Transverse colon (tissue), 4 donors: ENCODE measurements at regions not wholly inside any gene's neighbourhood (a gene's known extent, or its start where the extent isn't known, plus 50 kb on each side); places are given as distances from the start of the nearest gene placed in this dataset.

Source experiments
- DNase-seq: peaks from one replicate; pipeline ENCODE4 v3.0.0-alpha.2; 2019
- H3K27ac ChIP-seq, 4 donors: fragments of 200-600 bp; sonication (generic); 2 replicates each; pipeline ENCODE4 v1.5.1; 2016 to 2018; ENCODE audit warnings: inconsistent platforms in 4 of 4
- H3K27me3 ChIP-seq: fragments of 200-600 bp; sonication (generic); 2 replicates; pipeline ENCODE4 v1.5.1; 2017; ENCODE audit warnings: inconsistent platforms
- H3K36me3 ChIP-seq, 4 donors: fragments of 200-600 bp; sonication (generic); 2 replicates each; pipeline ENCODE4 v1.5.1; 2017 to 2019; ENCODE audit warnings: inconsistent platforms in 4 of 4
- H3K4me1 ChIP-seq, 4 donors: fragments of 200-600 bp; sonication (generic); 2 replicates each; pipeline ENCODE4 v1.5.1; 2017 to 2020; ENCODE audit warnings: inconsistent platforms in 4 of 4
- H3K4me3 ChIP-seq, 4 donors: fragments of 200-600 bp; sonication (generic); 1 replicate in 1 of 4; 2 replicates in 3 of 4; pipeline versions ENCODE4 v1.5.1 to v1.6.1; 2017 to 2019; ENCODE audit warnings: inconsistent platforms in 4 of 4
- H3K9me3 ChIP-seq, 2 donors: fragments of 200-600 bp; sonication (generic); 2 replicates each; pipeline ENCODE4 v1.5.1; 2017 to 2019; ENCODE audit warnings: inconsistent platforms in 2 of 2
- CTCF ChIP-seq, 5 experiments: fragments of 200-600 bp in 3 of 5; fragments of 450-650 bp in 2 of 5; sonication (generic) in 3 of 5; IDR thresholded peaks; 1 replicate in 2 of 5; 2 replicates in 3 of 5; pipeline ENCODE4 v1.5.1; 2016 to 2017; ENCODE audit warnings: antibody characterized with exemption in 5 of 5, inconsistent platforms in 3 of 5, mild to moderate bottlenecking in 2 of 5, moderate library complexity in 1 of 5
- EP300 ChIP-seq: sonication (generic); formaldehyde crosslinking; IDR thresholded peaks from one replicate; pipeline ENCODE4 v1.6.1; 2017; ENCODE audit warnings: antibody characterized with exemption, low read depth
- POLR2A ChIP-seq: fragments of 450-650 bp; IDR thresholded peaks from one replicate; pipeline ENCODE4 v1.6.1; 2016; ENCODE audit warnings: antibody characterized with exemption, mild to moderate bottlenecking, moderate library complexity
- POLR2AphosphoS5 ChIP-seq, 3 donors: sonication (generic); formaldehyde crosslinking; IDR thresholded peaks; one replicate each; pipeline ENCODE4 v1.6.1; 2016; ENCODE audit warnings: antibody characterized with exemption in 3 of 3
- WGBS, 2 donors: methylation state at CpG; one replicate each; pipeline ENCODE4 v1.1.5; 2018; ENCODE audit warnings: low coverage in 1 of 2; 5-methylcytosine and 5-hydroxymethylcytosine counted together
- in situ Hi-C, 4 donors: fragments of 200-750 bp; cut with MboI; loops; one replicate each; pipeline versions ENCODE4 v1.15.0 to v1.15.1; 2017; ENCODE audit warnings: low sequenced_read_pairs in 3 of 4, low pct_ligation_motif_present in 1 of 4, low pct_unique_long_range_greater_than_20kb in 1 of 4
- intact Hi-C: fragments of 100-400 bp; cut with DNase I; formaldehyde crosslinking; loops from one replicate; pipeline ENCODE4 v1.15.1; 2023; ENCODE audit warnings: low total_unique reads

GRCh38 chr11:115761817-115762216, 257.6 kb upstream of the CADM1 start:
- Histone ChIP-seq H3K27ac (no peak overlapping the region), H3K4me3 (no peak overlapping the region), H3K9me3 (no peaks in the 10 kb centered on the region), H3K4me1 (peaks cover 0 to 11% (median 6%) of the 10 kb centered on the region in 4 donors), H3K27me3 (peaks cover 21% of the 10 kb centered on the region), H3K36me3 (no peaks in the 10 kb centered on the region)
- intact Hi-C loops = no loop called here
- no peak for DNase-seq
- TF ChIP-seq POLR2AphosphoS5 (IDR thresholded peaks at IDR 0.05) (no peak), CTCF (IDR thresholded peaks at IDR 0.05) (no peak), POLR2A (no peak), EP300 (no peak)
- in situ Hi-C loops = no loop called here
- whole genome bisulfite sequencing, 2 donors = 78% methylated on average over 1 of the region's 1 CpG; no CpG with 5 or more reads in 1 of the 2 donors

GRCh38 chr11:115761348-115761747, 257.1 kb upstream of the CADM1 start:
- H3K4me1 ChIP-seq = peaks cover 0 to 11% (median 6%) of the 10 kb centered on the region in 4 donors
- 43% methylated on average over 1 of the region's 1 CpG; no CpG with 5 or more reads in 1 of the 2 donors for WGBS, 2 donors
- H3K9me3 ChIP-seq = no peaks in the 10 kb centered on the region
- no peak for TF ChIP-seq POLR2AphosphoS5 (IDR thresholded peaks at IDR 0.05)
- TF ChIP-seq POLR2A = no peak
- no peak for TF ChIP-seq EP300
- TF ChIP-seq CTCF (IDR thresholded peaks at IDR 0.05) = no peak
- no peaks in the 10 kb centered on the region for H3K36me3 ChIP-seq
- no peak for DNase-seq
- H3K27me3 ChIP-seq = peaks cover 21% of the 10 kb centered on the region
- intact Hi-C loops = no loop called here
- in situ Hi-C loops = no loop called here
- H3K27ac ChIP-seq = no peak overlapping the region
- H3K4me3 ChIP-seq = no peak overlapping the region

GRCh38 chr11:115760461-115761320, 256.5 kb upstream of the CADM1 start:
- no peak for DNase-seq
- in situ Hi-C loops = no loop called here
- TF ChIP-seq EP300 = no peak
- no peak for TF ChIP-seq POLR2A
- WGBS, 2 donors = 45 to 83% methylated on average over 1 to 19 of the region's 19 CpGs
- intact Hi-C loops = no loop called here
- Histone ChIP-seq H3K4me1 (peaks cover 0 to 11% (median 6%) of the 10 kb centered on the region in 4 donors), H3K36me3 (no peaks in the 10 kb centered on the region), H3K4me3 (peak overlapping the region in 3 of 4 donors; percentile 50 to 67 (median 57)), H3K27ac (peak overlapping the region; percentile 7 to 58 (median 52)), H3K9me3 (no peaks in the 10 kb centered on the region), H3K27me3 (peaks cover 21% of the 10 kb centered on the region)

GRCh38 chr11:115759622-115760460, 255.6 kb upstream of the CADM1 start:
- 18% methylated on average over 62 of the region's 70 CpGs; no CpG with 5 or more reads in 1 of the 2 donors for WGBS, 2 donors
- Histone ChIP-seq H3K27me3 (peaks cover 21% of the 10 kb centered on the region), H3K27ac (peak overlapping the region; percentile 7 to 58 (median 52)), H3K9me3 (no peaks in the 10 kb centered on the region), H3K36me3 (no peaks in the 10 kb centered on the region), H3K4me1 (peaks cover 0 to 11% (median 6%) of the 10 kb centered on the region in 4 donors), H3K4me3 (peak overlapping the region; percentile 40 to 67 (median 54))
- in situ Hi-C loops = no loop called here
- DNase-seq = peak; percentile 12
- TF ChIP-seq CTCF (IDR thresholded peaks at IDR 0.05) = no peak
- no peak for TF ChIP-seq EP300
- no peak for TF ChIP-seq POLR2A
- no peak for TF ChIP-seq POLR2AphosphoS5 (IDR thresholded peaks at IDR 0.05)
- intact Hi-C loops = no loop called here
